Progenitor cell of endocrine pancreas (in vitro differentiated cells): ENCODE measurements at regions not wholly inside any gene's neighbourhood (a gene's known extent, or its start where the extent isn't known, plus 50 kb on each side); places are given as distances from the start of the nearest gene placed in this dataset.

Experiments
- DNase-seq: peaks from one replicate; pipeline ENCODE4 v3.0.0; 2021; ENCODE audit warnings: low spot score; ENCODE audit not compliant: unreplicated experiment
- H3K27ac Mint-ChIP-seq: 2 replicates; pipeline ENCODE4 v1.8.0; 2021; ENCODE audit warnings: mild to moderate bottlenecking, moderate library complexity, mixed read lengths
- H3K27me3 Mint-ChIP-seq: 2 replicates; pipeline ENCODE4 v1.8.0; 2021; ENCODE audit warnings: mixed read lengths
- H3K36me3 Mint-ChIP-seq: 2 replicates; pipeline ENCODE4 v1.8.0; 2022; ENCODE audit warnings: mixed read lengths; ENCODE audit not compliant: insufficient read depth
- H3K4me1 Mint-ChIP-seq: 2 replicates; pipeline ENCODE4 v1.8.0; 2021; ENCODE audit warnings: low read depth, mixed read lengths
- H3K4me3 Mint-ChIP-seq: 2 replicates; pipeline ENCODE4 v1.8.0; 2021; ENCODE audit warnings: low read depth, mild to moderate bottlenecking, moderate library complexity, mixed read lengths
- H3K9me3 Mint-ChIP-seq: 2 replicates; pipeline ENCODE4 v1.8.0; 2021; ENCODE audit warnings: low read depth, mixed read lengths
- CTCF ChIP-seq: fragments of 200-600 bp; sonication (generic); IDR thresholded peaks from one replicate; pipeline ENCODE4 v1.5.0; 2021; ENCODE audit warnings: antibody characterized with exemption, mild to moderate bottlenecking; ENCODE audit not compliant: unreplicated experiment

GRCh38 chr3:72397586-72397985 is 450.7 kb downstream of the SHQ1 start:
- Mint-ChIP-seq H3K27ac (peak overlapping the region; percentile 23), H3K9me3 (peaks cover 2% of the 10 kb centered on the region), H3K4me3 (no peak overlapping the region), H3K36me3 (peaks cover 10% of the 10 kb centered on the region), H3K4me1 (peaks cover 23% of the 10 kb centered on the region), H3K27me3 (no peaks in the 10 kb centered on the region)
- no peak for TF ChIP-seq CTCF
- DNase-seq = no peak

GRCh38 chr3:72396899-72397298 is 451.3 kb downstream of the SHQ1 start:
- no peak for TF ChIP-seq CTCF
- no peaks in the 10 kb centered on the region for H3K27me3 Mint-ChIP-seq
- peaks cover 10% of the 10 kb centered on the region for H3K36me3 Mint-ChIP-seq
- H3K4me3 Mint-ChIP-seq = no peak overlapping the region
- peak overlapping the region; percentile 63 for H3K27ac Mint-ChIP-seq
- H3K4me1 Mint-ChIP-seq = peaks cover 19% of the 10 kb centered on the region
- H3K9me3 Mint-ChIP-seq = peaks cover 2% of the 10 kb centered on the region
- no peak for DNase-seq

- Mint-ChIP-seq H3K9me3 (peaks cover 2% of the 10 kb centered on the region), H3K4me3 (no peak overlapping the region), H3K27me3 (no peaks in the 10 kb centered on the region), H3K36me3 (peaks cover 10% of the 10 kb centered on the region), H3K4me1 (peaks cover 14% of the 10 kb centered on the region), H3K27ac (no peak overlapping the region)
- TF ChIP-seq CTCF = no peak
- no peak for DNase-seq
These were observed 452.4 kb downstream of the SHQ1 start for GRCh38 chr3:72395776-72396311.

GRCh38 chr3:72393455-72393854 is 454.8 kb downstream of the SHQ1 start:
- Mint-ChIP-seq H3K9me3 (peaks cover 2% of the 10 kb centered on the region), H3K36me3 (peaks cover 8% of the 10 kb centered on the region), H3K27ac (no peak overlapping the region), H3K27me3 (no peaks in the 10 kb centered on the region), H3K4me3 (no peak overlapping the region), H3K4me1 (peaks cover 13% of the 10 kb centered on the region)
- TF ChIP-seq CTCF = no peak
- no peak for DNase-seq

GRCh38 chr3:72391659-72392058 is 456.6 kb downstream of the SHQ1 start:
- Mint-ChIP-seq H3K27me3 (no peaks in the 10 kb centered on the region), H3K36me3 (peaks cover 6% of the 10 kb centered on the region), H3K9me3 (peaks cover 2% of the 10 kb centered on the region), H3K4me1 (peaks cover 17% of the 10 kb centered on the region), H3K27ac (no peak overlapping the region), H3K4me3 (no peak overlapping the region)
- no peak for TF ChIP-seq CTCF
- DNase-seq = no peak
